22Rv1 (cell line): ENCODE measurements at regions not wholly inside any gene's neighbourhood (a gene's known extent, or its start where the extent isn't known, plus 50 kb on each side); places are given as distances from the start of the nearest gene placed in this dataset.

Experiments
- ZFX ChIP-seq: fragments of 450-650 bp; IDR thresholded peaks from 2 replicates; pipeline ENCODE4 v1.6.1; 2017; ENCODE audit warnings: antibody characterized with exemption, borderline replicate concordance
- TF ChIP-seq, protein P1 (sequence below): fragments of 450-650 bp; IDR thresholded peaks from 2 replicates; pipeline ENCODE4 v1.5.1; 2017; ENCODE audit warnings: mild to moderate bottlenecking

DNA sequence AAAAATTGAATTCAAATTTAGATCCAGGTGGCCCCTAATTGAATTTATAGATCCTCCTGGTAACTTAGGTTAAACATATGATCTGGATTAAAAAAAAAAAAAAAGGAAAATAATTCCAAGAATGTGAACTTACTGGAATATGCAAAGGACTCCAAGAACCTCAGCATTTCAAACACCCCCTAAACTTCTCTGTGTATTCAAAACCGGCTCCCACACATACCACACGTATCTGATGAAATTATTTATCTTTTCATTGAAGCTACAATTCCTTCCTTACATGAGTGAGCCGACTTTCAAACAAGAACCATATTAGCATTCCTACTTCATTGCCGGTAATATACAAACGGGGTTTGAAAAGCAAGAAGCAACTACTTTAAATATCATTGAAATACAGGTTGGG is 61.4 kb upstream of the FMN2 start:
- TF ChIP-seq, protein P1, sequence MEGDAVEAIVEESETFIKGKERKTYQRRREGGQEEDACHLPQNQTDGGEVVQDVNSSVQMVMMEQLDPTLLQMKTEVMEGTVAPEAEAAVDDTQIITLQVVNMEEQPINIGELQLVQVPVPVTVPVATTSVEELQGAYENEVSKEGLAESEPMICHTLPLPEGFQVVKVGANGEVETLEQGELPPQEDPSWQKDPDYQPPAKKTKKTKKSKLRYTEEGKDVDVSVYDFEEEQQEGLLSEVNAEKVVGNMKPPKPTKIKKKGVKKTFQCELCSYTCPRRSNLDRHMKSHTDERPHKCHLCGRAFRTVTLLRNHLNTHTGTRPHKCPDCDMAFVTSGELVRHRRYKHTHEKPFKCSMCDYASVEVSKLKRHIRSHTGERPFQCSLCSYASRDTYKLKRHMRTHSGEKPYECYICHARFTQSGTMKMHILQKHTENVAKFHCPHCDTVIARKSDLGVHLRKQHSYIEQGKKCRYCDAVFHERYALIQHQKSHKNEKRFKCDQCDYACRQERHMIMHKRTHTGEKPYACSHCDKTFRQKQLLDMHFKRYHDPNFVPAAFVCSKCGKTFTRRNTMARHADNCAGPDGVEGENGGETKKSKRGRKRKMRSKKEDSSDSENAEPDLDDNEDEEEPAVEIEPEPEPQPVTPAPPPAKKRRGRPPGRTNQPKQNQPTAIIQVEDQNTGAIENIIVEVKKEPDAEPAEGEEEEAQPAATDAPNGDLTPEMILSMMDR = no peak
- no peak for TF ChIP-seq ZFX
